HG03108 (cell line): ENCODE measurements at regions not wholly inside any gene's neighbourhood (a gene's known extent, or its start where the extent isn't known, plus 50 kb on each side); places are given as distances from the start of the nearest gene placed in this dataset.
A peak's percentile ranks its signal among the peaks of the same experiment; 100 is the strongest.

Experiments
- ATAC-seq: cut with Tn5 transposase; IDR thresholded peaks from one replicate; pipeline ENCODE4 v1.9.1; 2021; ENCODE audit warnings: moderate library complexity; ENCODE audit not compliant: unreplicated experiment

DNA sequence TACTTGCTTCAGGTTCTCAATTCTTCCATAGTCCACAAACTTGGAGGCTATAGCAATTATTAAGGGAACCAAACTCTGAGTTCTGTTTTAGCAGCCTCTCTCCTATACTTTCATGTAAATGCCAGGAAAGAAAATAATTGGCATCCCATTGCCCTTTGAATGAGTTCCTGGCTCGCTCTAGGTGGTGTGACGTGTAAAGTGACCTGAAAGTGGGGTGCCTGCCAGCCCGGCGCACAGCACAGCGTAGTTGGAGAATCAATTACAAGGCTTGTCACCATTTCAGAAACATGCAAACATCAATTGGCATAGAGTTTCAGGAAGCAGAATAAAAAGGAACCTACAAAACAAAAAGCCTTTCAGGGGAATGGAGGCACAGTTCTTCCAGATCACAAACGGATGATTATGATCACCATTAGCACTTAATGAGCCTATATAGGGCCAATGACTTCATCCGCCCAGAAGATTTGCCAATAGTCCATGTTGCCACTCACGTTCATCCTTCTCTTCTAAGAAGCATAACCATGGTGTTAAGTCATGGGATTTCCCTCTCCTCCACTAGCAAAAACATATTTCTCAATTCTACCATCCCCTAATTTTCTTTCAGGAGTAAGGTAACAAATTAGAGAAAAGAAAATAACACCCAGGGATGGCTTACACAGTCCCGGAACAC is 354.6 kb upstream of the ADGRL2 start:
- no peak for ATAC-seq

DNA sequence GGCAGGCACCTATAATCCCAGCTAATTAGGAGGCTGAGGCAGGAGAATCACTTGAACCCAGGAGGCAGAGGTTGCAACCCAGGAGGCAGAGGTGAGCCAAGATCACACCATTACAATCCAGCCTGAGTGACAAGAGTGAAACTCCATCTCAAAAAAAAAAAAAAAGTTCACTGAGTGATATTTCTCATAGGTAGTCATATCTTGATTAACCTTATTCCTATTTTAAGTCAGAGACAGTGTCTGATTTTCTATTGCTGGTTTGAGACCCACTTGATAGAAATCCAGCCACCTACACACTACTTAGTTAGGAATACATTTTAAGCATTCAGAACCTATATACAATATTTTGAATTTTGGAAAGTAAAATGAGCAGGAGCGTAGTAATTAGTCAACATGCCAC is 357.4 kb upstream of the ADGRL2 start:
- no peak for ATAC-seq

DNA sequence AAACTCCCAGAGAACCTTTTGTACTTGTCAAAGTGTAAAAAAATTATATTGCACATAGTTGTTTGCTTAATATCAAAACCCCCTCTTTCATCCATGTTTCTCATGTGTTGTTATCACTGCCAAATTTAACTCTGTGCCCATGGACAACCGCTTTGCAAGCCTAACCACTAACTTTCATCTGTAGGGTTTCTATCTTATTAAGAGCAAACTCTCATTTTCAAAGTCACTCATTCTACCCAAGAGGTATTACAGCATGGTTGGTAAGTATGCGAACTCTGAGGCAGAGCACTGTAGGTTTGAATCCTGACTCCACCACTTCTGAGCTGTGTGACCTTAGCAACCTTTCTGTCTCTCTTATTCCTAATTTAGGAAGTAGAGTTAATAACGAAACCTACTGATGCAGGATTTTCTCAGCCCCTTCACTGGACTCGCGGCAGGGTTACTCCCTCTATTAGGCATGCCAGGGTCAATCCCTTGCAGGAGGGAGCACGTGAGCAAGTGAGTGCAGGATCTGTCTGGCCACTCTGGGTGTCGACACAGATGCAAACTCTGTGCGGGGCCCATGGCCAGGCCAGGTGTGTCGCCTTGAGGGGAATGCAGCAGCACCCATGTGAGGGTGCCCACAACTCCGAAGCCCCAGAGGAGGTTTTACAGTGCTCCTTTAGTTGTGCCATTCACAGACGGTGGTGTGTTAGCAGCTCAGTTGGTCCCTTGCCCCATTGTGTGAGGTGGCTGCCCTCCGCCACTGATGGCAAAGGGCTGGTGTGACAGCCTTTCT is 361.5 kb upstream of the ADGRL2 start:
- no peak for ATAC-seq

DNA sequence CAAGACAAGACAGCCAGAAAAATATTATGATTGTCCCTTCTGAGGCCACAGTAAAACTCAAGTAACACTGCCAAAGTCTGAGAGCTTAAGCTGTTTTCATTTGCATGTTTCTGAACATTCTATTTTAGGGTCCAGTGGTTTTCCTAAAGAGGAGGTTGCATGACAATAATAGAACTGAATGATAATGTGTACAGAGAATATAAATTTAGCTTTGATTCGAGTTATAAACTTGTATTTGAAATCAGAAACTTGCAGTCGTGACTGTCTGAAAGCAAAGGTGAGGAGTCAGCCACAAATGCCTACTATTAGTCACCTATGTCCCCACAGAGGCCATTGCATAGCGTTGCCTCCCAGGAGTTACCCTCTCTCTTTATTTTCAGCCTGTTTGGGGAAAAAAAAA is 363.1 kb upstream of the ADGRL2 start:
- peak; percentile 82 for ATAC-seq

DNA sequence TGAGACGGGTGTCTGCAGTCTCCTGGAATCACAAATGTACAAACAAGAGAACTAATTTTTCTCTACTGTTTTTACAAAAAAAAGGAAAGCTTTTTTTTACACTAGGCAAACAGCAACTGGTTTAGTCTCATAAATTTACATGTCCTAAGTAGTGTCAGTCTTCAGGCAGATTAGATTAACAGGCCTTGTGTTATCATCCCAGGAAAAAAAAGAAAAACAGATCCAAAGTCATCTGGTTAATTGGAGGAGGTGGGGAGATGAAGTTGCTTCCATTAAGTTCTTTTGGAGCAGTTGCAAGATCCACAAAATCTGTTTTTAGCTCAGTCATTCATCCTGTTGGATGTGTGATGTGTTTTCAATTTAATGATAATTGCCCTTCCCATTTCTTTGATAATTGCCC is 363.5 kb upstream of the ADGRL2 start:
- ATAC-seq = no peak

DNA sequence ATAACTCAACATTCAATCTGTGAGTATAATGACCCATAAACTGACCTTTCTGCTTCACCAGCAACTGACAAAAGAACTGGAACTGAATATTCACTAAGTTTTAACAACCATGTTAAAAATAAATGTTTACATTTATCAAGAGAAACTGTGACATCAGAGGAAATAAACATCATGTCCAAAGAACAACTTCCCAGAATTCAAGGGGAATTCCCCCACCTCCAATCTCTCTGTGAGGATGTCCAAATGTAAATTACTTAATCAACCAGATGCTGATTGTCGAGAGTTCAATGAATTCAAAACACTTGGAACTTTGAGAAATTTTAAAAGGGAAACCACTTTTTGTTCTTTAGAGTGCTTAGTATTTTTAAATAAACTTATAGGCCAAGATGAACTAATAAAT is 365.6 kb upstream of the ADGRL2 start:
- no peak for ATAC-seq

DNA sequence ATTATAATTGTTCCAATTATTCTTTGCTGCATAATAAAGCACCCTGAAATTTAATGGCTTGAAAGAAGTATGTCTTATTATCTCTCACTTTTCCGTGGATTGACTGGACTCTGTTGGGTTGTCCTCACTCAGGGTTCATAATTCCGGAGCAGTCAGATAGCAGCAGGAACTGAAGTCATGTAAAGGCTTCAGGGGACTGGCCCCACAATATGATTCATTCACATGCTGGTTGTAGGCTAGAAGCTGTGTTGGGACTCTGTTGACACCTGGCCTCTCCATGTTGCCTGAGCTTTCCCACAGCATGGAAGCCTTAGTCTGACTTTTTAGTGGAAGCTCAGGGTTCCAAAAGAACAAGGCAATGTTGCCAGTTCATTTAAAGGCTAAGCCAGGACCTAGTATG is 367.1 kb upstream of the ADGRL2 start:
- ATAC-seq = no peak

DNA sequence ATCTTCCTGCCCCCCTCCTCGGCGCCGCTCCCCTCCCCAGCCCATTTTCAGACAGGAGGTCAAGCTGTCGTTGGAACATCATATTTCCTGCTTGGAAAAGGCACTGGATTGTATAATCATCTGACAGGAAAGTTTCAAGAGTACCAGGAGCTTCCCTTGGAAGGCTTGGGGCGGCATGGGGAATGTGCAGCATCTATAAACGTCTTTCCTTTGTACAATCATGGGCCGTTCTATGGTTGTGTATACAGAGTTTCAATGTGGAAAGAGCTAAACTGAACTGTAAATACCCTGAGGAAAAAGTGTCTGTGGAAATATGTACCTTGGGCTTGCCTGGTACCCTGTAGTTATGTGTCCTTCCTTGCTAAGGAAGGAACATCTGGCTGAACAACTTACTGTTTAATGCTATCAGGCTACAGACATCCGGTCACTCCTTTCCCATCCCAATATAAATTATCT is 368.1 kb upstream of the ADGRL2 start:
- no peak for ATAC-seq

DNA sequence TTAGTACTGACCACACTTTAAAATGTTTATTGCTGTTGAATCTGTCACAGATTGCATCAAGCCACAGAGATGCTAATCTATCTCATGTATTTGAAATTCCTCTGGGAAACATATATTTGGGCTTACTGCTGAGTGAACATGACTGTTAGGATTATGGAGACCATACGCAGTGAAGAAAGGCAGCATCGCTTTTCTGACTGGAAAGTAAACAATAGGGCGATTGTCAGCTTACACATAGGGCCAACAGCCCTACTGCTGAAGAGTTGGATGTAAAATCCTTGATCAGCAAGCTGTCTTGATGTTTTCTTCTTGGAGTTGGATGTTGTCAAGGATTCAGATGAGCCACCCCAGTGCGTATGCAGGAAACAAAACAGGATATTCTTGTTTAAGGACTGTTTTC is 368.7 kb upstream of the ADGRL2 start:
- ATAC-seq = no peak

DNA sequence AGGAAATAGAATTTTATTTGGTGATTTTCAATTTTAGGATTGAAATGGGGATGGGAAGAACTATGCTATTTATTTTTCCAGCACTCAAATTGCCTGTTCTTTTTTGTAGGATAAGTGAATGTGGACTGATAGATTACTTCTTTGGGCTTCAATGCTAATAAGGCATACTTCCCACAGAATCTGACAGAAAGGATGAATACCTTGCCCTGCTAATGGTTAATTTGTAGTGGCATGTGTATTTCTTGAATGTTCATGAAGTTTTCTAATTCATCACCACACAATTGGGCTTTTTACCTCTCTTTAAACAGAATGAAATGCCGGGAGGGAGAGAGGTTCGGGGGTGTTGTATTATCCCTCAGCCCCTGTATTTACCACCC is 369.1 kb upstream of the ADGRL2 start:
- ATAC-seq = no peak

DNA sequence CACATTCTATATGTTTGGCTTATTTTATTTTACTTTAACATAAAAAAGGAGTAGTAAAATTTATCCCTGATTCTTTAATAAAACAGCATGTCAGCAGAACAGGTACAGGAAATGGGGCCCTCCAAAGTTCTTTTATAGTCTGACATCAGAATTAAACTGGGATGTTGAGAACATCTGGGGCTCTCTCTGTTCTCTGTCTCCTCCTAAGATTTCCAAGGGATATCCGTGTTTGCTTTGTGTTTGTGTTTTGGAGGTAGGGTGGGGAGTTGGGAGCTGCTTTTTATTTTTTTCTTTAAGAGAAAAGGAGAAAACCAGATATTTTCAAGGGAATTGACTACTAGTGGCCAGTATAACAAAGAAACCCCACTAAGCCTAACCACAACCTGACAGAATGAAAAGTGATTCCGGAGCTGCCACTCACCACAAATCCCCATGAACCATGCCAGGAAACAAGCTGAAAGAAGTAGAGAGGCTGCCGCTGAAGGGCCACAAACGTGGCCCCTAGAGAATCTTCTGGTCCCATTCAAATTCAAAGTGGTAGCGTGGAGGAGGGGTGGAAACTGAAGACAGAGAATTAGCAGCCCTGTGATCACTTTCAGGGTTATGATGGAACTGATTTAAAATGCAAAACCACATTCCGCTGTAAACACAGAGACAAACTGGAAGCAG is 369.6 kb upstream of the ADGRL2 start:
- no peak for ATAC-seq

DNA sequence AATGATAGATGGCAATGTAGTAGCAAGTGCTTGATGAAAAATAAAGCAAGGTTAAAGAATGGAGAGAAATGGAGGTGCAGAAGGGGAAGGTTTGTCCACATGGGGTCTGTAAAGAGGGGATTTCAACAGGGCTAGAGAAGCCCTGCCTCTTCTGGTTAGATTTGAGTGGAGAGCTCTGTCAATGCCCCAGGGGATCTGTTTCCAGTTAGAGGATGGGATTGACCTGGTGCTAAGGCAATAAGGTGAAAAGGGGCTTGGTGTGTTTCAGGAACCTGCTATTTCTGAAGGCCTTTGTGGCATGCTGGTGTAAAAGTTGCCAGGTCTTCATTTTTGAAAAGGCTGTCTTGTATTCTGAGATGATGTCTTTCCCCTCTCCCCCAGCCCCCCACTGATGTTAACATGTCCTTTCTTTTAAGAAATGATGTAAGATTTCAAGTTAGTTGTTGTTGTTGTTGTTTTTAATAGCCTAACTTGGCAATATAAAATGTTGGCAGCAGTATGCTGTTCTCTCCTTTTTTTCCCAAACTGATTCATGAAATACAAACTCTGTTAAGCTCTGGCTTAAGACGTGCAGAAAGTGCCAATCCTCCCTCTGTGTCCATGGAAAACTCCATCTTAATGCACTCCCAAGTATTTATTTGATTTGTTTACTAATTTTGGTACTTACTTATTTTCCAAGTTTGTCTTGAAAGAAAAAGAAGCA is 370.3 kb upstream of the ADGRL2 start:
- ATAC-seq = no peak

DNA sequence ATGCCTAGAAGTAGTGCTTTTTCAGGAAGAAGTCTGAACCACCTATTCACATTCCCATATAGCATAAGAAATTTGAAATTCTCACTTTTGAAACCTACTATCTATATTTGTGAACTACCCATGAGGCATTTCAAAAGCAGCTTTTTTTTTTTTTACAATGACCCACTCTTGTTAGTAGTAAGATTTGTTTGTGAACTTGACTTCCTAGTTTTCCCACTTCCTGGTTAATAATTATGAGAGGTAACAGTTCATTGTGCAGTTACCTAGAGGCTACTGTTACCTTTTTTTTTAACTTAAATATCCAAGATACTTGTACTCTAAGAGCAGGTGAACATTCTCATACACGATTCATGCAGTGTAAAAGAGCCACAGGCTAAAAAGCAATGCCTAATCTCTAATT is 371.7 kb upstream of the ADGRL2 start:
- ATAC-seq = no peak

DNA sequence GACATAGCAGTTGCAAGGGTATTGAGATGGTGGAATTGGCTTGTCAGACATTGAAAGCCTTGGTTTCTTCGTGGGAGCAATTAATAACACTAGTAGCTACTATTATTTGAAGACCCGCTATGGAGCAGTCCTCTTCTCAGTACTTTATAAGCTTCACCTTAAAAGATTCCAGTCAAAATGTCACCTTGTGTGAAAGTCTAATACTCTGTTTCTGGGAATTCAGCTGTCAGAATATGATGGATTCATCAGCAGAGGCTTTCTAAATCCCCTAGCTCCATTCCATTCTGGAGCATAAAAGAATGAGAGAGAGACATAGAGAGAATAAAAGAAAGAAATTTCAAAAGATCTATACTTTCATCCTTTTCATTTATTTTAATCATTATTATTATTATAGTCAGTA is 375.9 kb upstream of the ADGRL2 start:
- ATAC-seq = no peak

DNA sequence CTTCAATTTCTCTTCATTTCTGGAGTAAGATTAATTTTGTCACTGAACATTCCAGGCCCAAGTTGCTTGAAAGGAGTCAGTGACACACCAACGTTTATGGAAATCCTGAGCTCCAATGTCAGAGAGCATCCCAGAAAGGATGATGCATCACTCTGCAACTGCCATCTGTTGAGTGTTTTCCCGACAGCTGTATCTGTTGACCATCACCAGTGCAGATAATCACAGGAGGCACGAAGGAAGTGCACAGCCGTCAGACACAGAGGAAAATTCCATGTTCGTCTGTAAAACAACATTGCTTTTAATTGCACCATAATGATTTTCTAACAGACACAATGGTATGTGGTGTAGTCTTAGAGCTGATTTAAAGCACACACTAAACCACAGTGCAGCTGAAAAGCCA is 376.7 kb upstream of the ADGRL2 start:
- no peak for ATAC-seq

DNA sequence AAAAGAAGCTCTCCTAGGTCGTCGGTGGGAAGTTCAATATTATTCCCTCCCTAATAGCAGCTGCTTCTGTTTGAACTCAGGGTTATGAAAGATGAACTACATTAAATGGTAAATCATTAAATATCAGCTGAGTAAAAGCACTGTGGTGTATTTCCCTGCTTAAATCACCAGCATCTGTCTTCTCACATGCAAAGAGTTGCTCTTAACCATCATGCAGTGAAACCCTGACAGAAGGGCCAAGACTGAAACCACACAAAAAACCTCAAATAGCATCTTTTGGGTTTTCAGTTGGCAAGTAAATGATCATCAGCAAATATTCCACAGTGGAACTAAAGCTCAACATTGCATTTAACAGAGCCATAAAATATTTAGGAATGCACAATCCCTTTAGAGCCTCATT is 380.0 kb upstream of the ADGRL2 start:
- ATAC-seq = peak; percentile 87

DNA sequence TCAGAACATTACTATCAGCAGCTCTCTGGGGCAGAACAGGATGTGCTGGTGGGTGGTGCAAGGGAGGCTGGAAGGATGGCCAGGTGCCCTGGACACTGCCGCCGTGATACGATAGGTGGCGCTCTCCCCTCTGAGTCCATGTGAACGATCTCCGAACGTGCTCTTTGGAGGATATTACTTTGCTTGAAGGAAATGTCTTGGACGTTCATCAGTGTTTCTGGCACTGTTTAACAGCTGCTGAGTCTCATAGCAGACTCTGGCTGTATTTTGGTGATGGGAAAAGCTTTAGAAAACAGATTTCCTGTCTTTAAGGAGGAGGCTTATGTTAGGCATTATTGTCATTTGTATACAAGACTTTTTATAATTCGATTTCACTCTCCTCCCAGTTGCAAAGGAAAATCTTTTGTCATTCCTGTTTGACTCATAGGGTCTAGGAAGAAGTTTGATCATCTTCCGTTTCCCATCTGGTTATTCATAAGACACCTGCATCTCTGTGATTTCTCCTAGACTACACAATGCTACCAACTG is 386.2 kb upstream of the ADGRL2 start:
- no peak for ATAC-seq

DNA sequence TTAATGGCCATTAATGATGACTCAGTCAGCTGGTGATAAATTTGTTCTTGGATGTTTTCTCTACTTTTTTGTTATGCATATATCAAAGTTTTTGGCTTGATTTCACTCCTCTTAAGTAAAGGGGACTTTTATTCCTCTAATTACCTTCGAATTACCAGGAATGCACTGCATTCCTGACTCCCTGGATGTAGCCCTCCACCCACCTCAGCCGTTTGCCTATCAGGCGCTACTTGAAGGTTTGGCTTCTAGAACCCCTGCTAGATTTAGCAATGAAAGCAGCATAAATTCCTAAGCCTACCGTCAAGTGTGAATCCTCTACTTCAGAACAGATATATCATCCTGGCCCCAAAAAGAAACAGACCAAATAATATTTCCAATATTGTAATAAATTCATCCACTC is 387.8 kb upstream of the ADGRL2 start:
- ATAC-seq = no peak

DNA sequence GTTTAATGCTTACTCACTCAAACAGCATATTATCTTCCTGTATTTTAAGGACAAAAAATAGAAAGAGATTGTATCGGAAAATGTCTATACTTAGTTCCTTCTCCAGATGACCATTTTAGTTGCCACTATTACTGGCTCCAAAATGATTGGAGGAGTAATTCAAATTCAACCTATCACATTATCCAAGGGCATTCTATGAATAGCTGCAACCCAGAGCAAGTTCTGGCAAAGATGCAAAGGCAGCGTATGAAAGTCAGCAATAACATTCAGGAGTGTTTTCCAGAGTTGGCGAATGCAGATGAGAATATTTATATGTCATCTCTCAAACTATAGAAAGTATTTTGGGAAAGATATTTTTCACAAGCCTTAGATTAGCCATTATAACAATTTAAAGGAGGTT is 389.8 kb upstream of the ADGRL2 start:
- no peak for ATAC-seq

DNA sequence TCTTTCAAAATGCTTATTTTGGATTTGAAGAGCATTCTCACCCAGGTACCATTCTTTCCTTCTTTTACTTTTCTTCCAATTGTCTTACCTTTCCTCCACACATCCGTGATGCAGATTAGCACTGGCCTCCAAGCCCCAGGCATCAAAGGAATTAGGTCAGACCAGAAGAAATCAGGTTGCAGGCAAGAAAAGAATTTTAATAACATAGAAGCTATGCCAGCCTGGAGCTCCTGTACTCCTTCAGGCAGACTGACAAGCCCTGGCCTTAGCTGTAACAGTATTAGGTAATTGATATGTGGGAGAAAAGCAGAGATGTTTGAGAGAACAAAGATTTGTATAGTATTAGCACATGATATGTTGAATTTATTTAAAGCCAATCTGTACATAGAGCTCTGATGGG is 390.4 kb upstream of the ADGRL2 start:
- no peak for ATAC-seq

DNA sequence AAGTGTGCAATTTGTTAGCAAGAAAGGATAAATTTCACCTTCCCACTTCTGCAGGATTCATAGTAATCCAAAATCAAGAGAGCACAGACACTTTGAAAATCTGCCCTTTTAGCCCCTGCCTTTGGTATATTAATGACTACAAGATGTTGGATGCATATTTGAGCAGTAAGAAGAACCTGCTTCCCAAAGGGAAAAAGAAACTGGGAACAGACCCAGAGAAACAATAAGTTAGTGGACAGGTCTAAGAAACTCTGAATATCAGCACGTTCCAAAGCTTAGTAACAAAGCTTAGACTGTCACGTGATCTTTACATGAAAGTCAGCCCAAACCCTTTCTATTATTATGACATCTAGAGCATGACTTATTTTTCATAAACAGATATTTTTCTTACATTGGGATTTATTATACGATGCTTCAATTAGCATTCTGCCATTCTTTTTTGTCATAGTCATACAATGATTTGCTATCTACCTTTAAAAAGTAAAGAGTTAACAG is 390.9 kb upstream of the ADGRL2 start:
- no peak for ATAC-seq
